Caco-2 (cell line): ENCODE measurements at regions not wholly inside any gene's neighbourhood (a gene's known extent, or its start where the extent isn't known, plus 50 kb on each side); places are given as distances from the start of the nearest gene placed in this dataset.
A peak's percentile ranks its signal among the peaks of the same experiment; 100 is the strongest.

Experiments used
- BruUV-seq: library from RNA; stranded (reverse); fragments of 400-500 nt; replicated peaks from 2 replicates; lab custom pipeline; 2021; lab: Mats Ljungman, UMichigan
- CTCF ChIA-PET: fragments of 300-600 bp; sonication (Branson Sonifier 250); formaldehyde crosslinking; loops from one replicate; lab custom pipeline; 2022; ENCODE audit warnings: antibody characterized with exemption; lab: Charles Lee
- POLR2A ChIA-PET: fragments of 300-600 bp; sonication (Branson Sonifier 250); formaldehyde crosslinking; loops from one replicate; lab custom pipeline; 2022; ENCODE audit warnings: antibody characterized with exemption; lab: Charles Lee
- DNase-seq, 2 experiments: peaks; one replicate each; pipeline versions ENCODE4 v3.0.0 to v3.0.0-alpha.2; 2020 to 2022
- H3K27me3 ChIP-seq: replicated peaks from 2 replicates; pipeline ENCODE4 v1.6.0; 2011; ENCODE audit warnings: low read length; ENCODE audit not compliant: control insufficient read depth, insufficient read depth
- H3K36me3 ChIP-seq: 2 replicates; pipeline ENCODE4 v1.5.1; 2011; ENCODE audit warnings: low read length; ENCODE audit not compliant: control insufficient read depth, insufficient read depth
- H3K4me1 ChIP-seq: fragments of 250-450 bp; sonication (Bioruptor Pico); 2 replicates; pipeline ENCODE4 v1.5.1; 2020; ENCODE audit warnings: mild to moderate bottlenecking
- H3K4me3 ChIP-seq: 2 replicates; pipeline ENCODE4 v1.5.1; 2011; ENCODE audit warnings: low read depth, mild to moderate bottlenecking, control low read depth, low read length
- H3K9me3 ChIP-seq: fragments of 250-450 bp; sonication (Bioruptor Pico); 2 replicates; pipeline ENCODE4 v1.5.1; 2020; ENCODE audit warnings: mild to moderate bottlenecking, moderate library complexity
- H3K27ac Mint-ChIP-seq: one replicate; pipeline ENCODE4 v1.8.0; 2022; ENCODE audit warnings: mixed read lengths; ENCODE audit not compliant: unreplicated experiment
- H3K27me3 Mint-ChIP-seq: one replicate; pipeline ENCODE4 v1.8.0; 2022; ENCODE audit warnings: mixed read lengths; ENCODE audit not compliant: insufficient read depth, unreplicated experiment
- H3K36me3 Mint-ChIP-seq: one replicate; pipeline ENCODE4 v1.8.0; 2022; ENCODE audit warnings: mild to moderate bottlenecking, mixed read lengths; ENCODE audit not compliant: insufficient read depth, unreplicated experiment
- H3K4me1 Mint-ChIP-seq: one replicate; pipeline ENCODE4 v1.8.0; 2022; ENCODE audit warnings: low read depth, mixed read lengths; ENCODE audit not compliant: unreplicated experiment
- H3K4me3 Mint-ChIP-seq: one replicate; pipeline ENCODE4 v1.8.0; 2022; ENCODE audit warnings: mild to moderate bottlenecking, moderate library complexity, mixed read lengths; ENCODE audit not compliant: unreplicated experiment
- H3K9me3 Mint-ChIP-seq: one replicate; pipeline ENCODE4 v1.8.0; 2022; ENCODE audit warnings: mixed read lengths; ENCODE audit not compliant: unreplicated experiment
- CTCF ChIP-seq, 2 experiments: fragments of 200-600 bp in 1 of 2; IDR thresholded peaks; 1 replicate in 1 of 2; 2 replicates in 1 of 2; pipeline versions ENCODE4 v1.5.1 to v1.8.0; 2011 to 2022; ENCODE audit warnings: antibody characterized with exemption in 1 of 2, control low read depth in 1 of 2, inconsistent platforms in 1 of 2, low read depth in 1 of 2, low read length in 1 of 2, mild to moderate bottlenecking in 1 of 2, moderate library complexity in 1 of 2; ENCODE audit not compliant: insufficient read depth in 1 of 2, severe bottlenecking in 1 of 2, unreplicated experiment in 1 of 2
- intact Hi-C: fragments of 100-400 bp; cut with micrococcal nuclease; formaldehyde crosslinking; loops from one replicate; pipeline ENCODE4 v1.10.0; 2022; ENCODE audit not compliant: unreplicated experiment

- H3K4me3 ChIP-seq = no peak overlapping the region
- BruUV-seq = no TSS peak
- H3K4me3 Mint-ChIP-seq = no peak overlapping the region
- H3K27ac Mint-ChIP-seq = no peak overlapping the region
- no peak for TF ChIP-seq CTCF (IDR thresholded peaks at IDR 0.05; ENCODE audit: insufficient read depth in 1 of 2, low read depth in 1 of 2, low read length in 1 of 2, severe bottlenecking in 1 of 2, unreplicated experiment in 1 of 2)
- ChIA-PET POLR2A (no interaction called here), CTCF (no interaction called here)
- no peaks in the 10 kb centered on the region for H3K27me3 ChIP-seq
- no peaks in the 10 kb centered on the region for H3K27me3 Mint-ChIP-seq
- no peaks in the 10 kb centered on the region for H3K36me3 Mint-ChIP-seq
- intact Hi-C loops = no loop called here
- H3K9me3 ChIP-seq = no peaks in the 10 kb centered on the region
- no peaks in the 10 kb centered on the region for H3K9me3 Mint-ChIP-seq
- no peak for DNase-seq
- peaks cover 12% of the 10 kb centered on the region; the same call in 1 of the 2 replicates for H3K4me1 ChIP-seq
- H3K36me3 ChIP-seq = no peaks in the 10 kb centered on the region
- H3K4me1 Mint-ChIP-seq = peaks cover 13% of the 10 kb centered on the region
These were observed 89.3 kb downstream of the NPY start for GRCh38 chr7:24372961-24373955.

- ChIA-PET POLR2A (no interaction called here), CTCF (no interaction called here)
- Mint-ChIP-seq H3K27ac (no peak overlapping the region), H3K4me3 (no peak overlapping the region), H3K36me3 (no peaks in the 10 kb centered on the region), H3K27me3 (no peaks in the 10 kb centered on the region), H3K4me1 (peaks cover 9% of the 10 kb centered on the region), H3K9me3 (no peaks in the 10 kb centered on the region)
- Histone ChIP-seq H3K9me3 (no peaks in the 10 kb centered on the region), H3K4me1 (peaks cover 12% of the 10 kb centered on the region; the same call in 1 of the 2 replicates), H3K4me3 (no peak overlapping the region), H3K27me3 (no peaks in the 10 kb centered on the region), H3K36me3 (no peaks in the 10 kb centered on the region)
- BruUV-seq = no TSS peak
- intact Hi-C loops = no loop called here
- DNase-seq = peak in 1 of 2 experiments; percentile 13
- no peak for TF ChIP-seq CTCF (IDR thresholded peaks at IDR 0.05; ENCODE audit: insufficient read depth in 1 of 2, low read depth in 1 of 2, low read length in 1 of 2, severe bottlenecking in 1 of 2, unreplicated experiment in 1 of 2)
These were observed 95.1 kb downstream of the NPY start for GRCh38 chr7:24378871-24379616.

- BruUV-seq = no TSS peak
- Mint-ChIP-seq H3K4me1 (no peaks in the 10 kb centered on the region), H3K27me3 (peaks cover 2% of the 10 kb centered on the region), H3K27ac (no peak overlapping the region), H3K36me3 (no peaks in the 10 kb centered on the region), H3K4me3 (no peak overlapping the region), H3K9me3 (no peaks in the 10 kb centered on the region)
- H3K4me1 ChIP-seq = no peaks in the 10 kb centered on the region
- H3K4me3 ChIP-seq = no peak overlapping the region
- CTCF ChIA-PET = interaction anchor here (1.0 to 1.2 kb wide), 3 partner anchors 64 to 443 kb away, joined by 3 to 10 read pairs (median 4); no protein-coding TSS in a partner anchor
- no peaks in the 10 kb centered on the region for H3K36me3 ChIP-seq
- intact Hi-C loops = loop anchor here (1.0 to 5.0 kb wide), 3 partner anchors 92 to 519 kb away; no protein-coding TSS in a partner anchor
- peak; percentile 60 to 65 for TF ChIP-seq CTCF (IDR thresholded peaks at IDR 0.05; ENCODE audit: insufficient read depth in 1 of 2, low read depth in 1 of 2, low read length in 1 of 2, severe bottlenecking in 1 of 2, unreplicated experiment in 1 of 2)
- DNase-seq = peak in 1 of 2 experiments; percentile 19
- POLR2A ChIA-PET = no interaction called here
- no peaks in the 10 kb centered on the region for H3K9me3 ChIP-seq
- H3K27me3 ChIP-seq = no peaks in the 10 kb centered on the region
These were observed 98.0 kb downstream of the NPY start for GRCh38 chr7:24381894-24382505.
